ENCODE measurements at regions not wholly inside any gene's neighbourhood (a gene's known extent, or its start where the extent isn't known, plus 50 kb on each side); places are given as distances from the start of the nearest gene placed in this dataset.
"Not testable (repeated sequence)": the region's sequence is repeated elsewhere in the genome, so short reads cannot be mapped to it uniquely, and the experiment has no call there.

GRCh38 chr6:119960036-119960435 is 610.5 kb upstream of the MAN1A1 start:
- DNase-seq (ENCODE audit: low spot score): no peak

GRCh38 chr6:119957195-119957594 is 607.6 kb upstream of the MAN1A1 start:
- no peak for DNase-seq (ENCODE audit: low spot score)

DNA sequence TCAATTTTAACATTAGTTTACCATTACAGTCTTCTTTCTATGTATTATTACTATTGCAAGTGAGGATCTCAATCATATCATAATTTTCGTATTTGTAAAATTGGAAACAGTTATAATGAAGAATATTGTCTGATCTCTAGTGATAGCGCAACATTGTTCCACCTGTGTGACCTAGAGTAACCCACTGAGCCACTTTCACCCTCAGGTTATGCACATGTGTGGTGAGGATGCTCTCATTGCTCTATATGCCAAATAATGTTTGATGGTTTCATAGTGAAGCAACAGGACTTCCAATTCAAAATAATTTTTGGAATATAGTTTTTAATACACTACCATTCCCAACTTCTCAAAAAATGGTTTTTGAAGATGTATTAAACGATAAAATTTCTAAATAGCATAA is 603.1 kb upstream of the MAN1A1 start:
- no peak for DNase-seq (ENCODE audit: low spot score)

DNA sequence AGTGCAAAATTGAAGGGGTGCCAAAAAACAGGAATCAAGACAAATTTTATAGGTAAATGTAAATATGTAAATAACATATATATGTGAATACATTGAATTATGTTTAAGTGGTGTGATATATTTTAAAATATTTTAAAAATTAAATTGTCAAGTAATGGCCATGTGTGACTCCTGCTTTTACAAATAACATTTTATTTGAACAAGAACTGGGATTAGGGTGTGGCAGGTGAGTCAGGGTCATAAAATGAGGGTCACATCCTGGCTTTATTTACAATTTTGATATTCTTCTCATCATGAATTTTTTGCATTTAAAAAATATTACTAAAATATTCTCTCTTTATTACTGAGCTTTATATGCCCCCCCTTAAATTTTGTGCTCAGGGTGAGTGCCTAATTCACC is 601.1 kb upstream of the MAN1A1 start:
- DNase-seq (ENCODE audit: low spot score): no peak

- no peak for DNase-seq (ENCODE audit: low spot score)
Observed at GRCh38 chr6:119942078-119942752, 592.7 kb upstream of the MAN1A1 start.

GRCh38 chr6:119938752-119939151 is 589.2 kb upstream of the MAN1A1 start:
- no peak for DNase-seq (ENCODE audit: low spot score)

GRCh38 chr6:119934816-119935215 is 585.3 kb upstream of the MAN1A1 start:
- DNase-seq (ENCODE audit: low spot score): no peak

- no peak for DNase-seq (ENCODE audit: low spot score)
Observed at GRCh38 chr6:119929121-119929520, 579.6 kb upstream of the MAN1A1 start.

- DNase-seq (ENCODE audit: low spot score): not testable (repeated sequence)
Observed at GRCh38 chr6:119924888-119925287, 575.3 kb upstream of the MAN1A1 start.

DNA sequence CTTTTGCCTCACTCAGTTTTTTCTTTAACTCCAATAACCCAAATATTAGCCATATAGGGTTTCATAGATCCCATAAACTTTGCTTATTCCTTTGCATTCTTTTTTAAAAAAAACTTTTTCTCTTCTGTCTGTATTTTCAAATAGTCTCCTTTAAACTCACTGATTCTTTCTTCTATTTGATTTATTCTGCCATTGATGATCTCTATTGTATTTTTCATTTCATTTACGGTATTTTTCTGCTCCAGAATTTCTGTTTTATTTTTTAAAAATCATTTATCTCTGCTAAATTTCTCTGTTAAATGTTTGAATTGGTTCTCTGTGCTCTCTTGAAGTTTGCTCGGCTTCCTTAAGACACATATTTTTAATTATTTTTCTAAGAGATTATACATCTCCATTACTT is 573.3 kb upstream of the MAN1A1 start:
- no peak for DNase-seq (ENCODE audit: low spot score)

GRCh38 chr6:119921491-119922010 is 572.0 kb upstream of the MAN1A1 start:
- no peak for DNase-seq (ENCODE audit: low spot score)

GRCh38 chr6:119917186-119917585 is 567.6 kb upstream of the MAN1A1 start:
- no peak for DNase-seq (ENCODE audit: low spot score)

DNA sequence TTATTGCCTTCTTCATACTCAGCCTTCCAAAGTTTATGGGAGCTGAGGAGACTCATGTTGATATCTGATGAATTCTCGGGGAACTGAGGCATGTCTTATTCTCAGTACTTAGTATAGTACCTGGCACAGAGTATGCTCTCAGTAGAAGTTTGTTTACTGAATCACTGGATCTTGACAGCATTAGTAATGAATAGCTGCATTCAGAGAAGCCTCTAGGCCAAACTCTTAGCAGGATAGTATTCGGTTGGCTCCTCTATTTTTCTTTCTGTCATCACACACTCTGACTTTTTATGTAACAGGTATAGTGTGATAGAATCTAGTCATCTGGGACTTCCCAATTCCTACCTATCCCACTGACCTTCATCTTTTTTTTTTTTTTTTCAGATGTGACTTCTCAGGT is 566.4 kb upstream of the MAN1A1 start:
- no peak for DNase-seq (ENCODE audit: low spot score)

- DNase-seq (ENCODE audit: low spot score): no peak
Observed at GRCh38 chr6:119908157-119908556, 558.6 kb upstream of the MAN1A1 start.

DNA sequence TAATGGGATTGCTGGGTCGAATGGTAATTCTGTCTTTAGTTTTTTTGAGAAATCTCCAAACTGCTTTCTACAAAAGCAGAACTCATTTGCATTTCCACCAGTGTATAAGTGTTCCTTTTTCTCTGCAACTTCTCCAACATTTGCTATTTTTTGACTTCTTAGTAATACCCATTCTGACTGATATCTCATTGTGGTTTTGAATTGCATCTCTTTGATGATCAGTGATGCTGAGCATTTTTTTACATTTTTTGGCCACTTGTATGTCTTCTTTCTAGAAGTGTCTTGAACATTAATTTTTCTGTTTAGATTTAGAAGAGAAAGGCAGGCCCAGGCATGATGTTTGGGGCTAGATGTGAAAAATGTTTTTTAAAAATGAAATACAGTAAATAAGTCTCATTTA is 553.1 kb upstream of the MAN1A1 start:
- no peak for DNase-seq (ENCODE audit: low spot score)

GRCh38 chr6:119896806-119897205 is 547.2 kb upstream of the MAN1A1 start:
- no peak for DNase-seq (ENCODE audit: low spot score)

DNA sequence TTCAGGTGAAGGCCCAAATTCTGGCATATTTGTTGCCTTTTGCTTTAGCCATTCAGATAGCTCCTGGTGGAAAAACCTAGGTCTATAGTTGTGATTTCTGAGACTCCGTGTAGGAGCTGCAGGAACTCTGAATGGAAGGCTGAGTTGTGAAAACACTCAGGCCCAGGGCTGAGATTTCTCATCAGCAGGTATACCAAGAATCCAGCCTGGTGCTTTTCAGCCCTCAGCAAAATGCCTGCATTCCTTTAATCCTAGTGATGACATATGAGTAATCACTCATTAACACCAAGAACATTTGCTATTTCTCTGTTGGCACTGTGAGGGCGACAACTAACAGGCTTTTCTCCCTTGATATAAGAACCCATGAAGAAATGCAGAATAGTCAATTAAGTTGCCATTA is 546.1 kb upstream of the MAN1A1 start:
- DNase-seq (ENCODE audit: low spot score): no peak

DNA sequence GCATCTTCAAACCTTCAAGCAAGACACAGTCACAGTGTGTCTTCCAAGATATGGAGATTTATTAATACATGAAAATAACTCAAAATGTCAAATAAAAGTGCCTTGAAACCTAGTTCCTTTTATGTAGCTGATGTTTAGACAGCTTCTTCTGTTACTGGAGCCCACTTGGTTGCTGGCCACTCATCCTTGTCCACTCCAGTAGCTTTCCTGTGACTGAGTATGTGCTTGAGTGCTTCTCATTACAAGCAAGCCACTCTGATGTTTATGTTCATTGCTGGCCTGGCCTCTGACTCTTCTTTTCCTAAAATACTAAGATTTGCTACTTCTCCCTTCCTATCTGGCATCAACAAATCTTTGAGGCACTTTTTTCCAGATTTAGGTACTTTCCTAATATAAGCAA is 545.2 kb upstream of the MAN1A1 start:
- DNase-seq (ENCODE audit: low spot score): no peak

DNA sequence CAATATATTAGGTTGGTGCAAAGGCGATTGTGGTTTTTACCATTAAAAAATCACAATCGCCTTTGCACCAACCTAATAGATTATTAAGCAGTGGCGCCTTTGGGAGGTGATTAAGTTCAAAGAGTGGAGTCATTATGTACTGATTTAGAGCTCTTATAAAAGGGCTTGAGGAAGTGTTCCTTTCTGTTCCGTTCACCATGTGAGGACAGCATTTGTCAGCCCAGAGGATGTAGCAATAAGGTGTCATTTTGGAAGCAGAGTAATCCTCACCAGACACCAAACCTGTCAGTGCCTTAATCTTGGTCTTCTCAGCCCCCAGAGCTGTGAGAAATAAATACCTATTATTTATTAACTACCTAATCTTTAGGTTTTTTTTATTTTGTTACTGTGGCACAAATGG is 542.1 kb upstream of the MAN1A1 start:
- no peak for DNase-seq (ENCODE audit: low spot score)

GRCh38 chr6:119891206-119891605 is 541.6 kb upstream of the MAN1A1 start:
- no peak for DNase-seq (ENCODE audit: low spot score)

GRCh38 chr6:119890470-119890869 is 540.9 kb upstream of the MAN1A1 start:
- no peak for DNase-seq (ENCODE audit: low spot score)

- no peak for DNase-seq (ENCODE audit: low spot score)
Observed at GRCh38 chr6:119887666-119888065, 538.1 kb upstream of the MAN1A1 start.

DNA sequence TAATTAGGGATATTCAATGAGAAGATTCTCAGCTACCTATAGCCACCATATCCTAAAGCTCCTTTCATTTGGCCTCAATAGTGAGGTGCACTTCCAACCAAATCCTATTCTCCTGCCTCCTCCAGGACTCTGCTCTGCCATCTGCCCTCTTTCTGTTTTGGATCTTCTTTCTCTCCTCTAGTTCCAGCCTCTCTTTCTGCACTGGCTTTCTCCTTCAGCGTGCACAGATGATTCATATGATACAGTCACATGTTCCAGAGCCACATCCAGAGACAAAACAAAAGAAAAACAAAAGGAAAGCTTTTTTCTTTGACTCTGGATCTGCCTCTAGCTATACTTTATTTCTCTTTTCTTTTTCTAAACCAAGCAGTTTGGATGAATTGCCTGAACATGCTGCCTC is 531.9 kb upstream of the MAN1A1 start:
- no peak for DNase-seq (ENCODE audit: low spot score)

- no peak for DNase-seq (ENCODE audit: low spot score)
Observed at GRCh38 chr6:119880840-119881239, 531.3 kb upstream of the MAN1A1 start.
